ENCODE measurements at regions not wholly inside any gene's neighbourhood (a gene's known extent, or its start where the extent isn't known, plus 50 kb on each side); places are given as distances from the start of the nearest gene placed in this dataset.

- intact Hi-C loops (cut with DNase I; ENCODE audit: low total_unique reads): no loop called here
- Histone ChIP-seq H3K27me3 (no peaks in the 10 kb centered on the region), H3K27ac (no peak overlapping the region), H3K36me3 (no peaks in the 10 kb centered on the region), H3K4me3 (no peak overlapping the region), H3K9me3 (no peaks in the 10 kb centered on the region), H3K4me1 (no peaks in the 10 kb centered on the region)
- TF ChIP-seq POLR2AphosphoS5 (IDR thresholded peaks at IDR 0.05) (no peak), POLR2A (IDR thresholded peaks at IDR 0.05) (no peak)
- TF ChIP-seq, protein P1, sequence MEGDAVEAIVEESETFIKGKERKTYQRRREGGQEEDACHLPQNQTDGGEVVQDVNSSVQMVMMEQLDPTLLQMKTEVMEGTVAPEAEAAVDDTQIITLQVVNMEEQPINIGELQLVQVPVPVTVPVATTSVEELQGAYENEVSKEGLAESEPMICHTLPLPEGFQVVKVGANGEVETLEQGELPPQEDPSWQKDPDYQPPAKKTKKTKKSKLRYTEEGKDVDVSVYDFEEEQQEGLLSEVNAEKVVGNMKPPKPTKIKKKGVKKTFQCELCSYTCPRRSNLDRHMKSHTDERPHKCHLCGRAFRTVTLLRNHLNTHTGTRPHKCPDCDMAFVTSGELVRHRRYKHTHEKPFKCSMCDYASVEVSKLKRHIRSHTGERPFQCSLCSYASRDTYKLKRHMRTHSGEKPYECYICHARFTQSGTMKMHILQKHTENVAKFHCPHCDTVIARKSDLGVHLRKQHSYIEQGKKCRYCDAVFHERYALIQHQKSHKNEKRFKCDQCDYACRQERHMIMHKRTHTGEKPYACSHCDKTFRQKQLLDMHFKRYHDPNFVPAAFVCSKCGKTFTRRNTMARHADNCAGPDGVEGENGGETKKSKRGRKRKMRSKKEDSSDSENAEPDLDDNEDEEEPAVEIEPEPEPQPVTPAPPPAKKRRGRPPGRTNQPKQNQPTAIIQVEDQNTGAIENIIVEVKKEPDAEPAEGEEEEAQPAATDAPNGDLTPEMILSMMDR (IDR thresholded peaks at IDR 0.05): no peak
- DNase-seq (ENCODE audit: low spot score in 2 of 2): no peak
Measured at GRCh38 chr11:11157185-11157584, 195.9 kb downstream of the CSNK2A3 start.

DNA sequence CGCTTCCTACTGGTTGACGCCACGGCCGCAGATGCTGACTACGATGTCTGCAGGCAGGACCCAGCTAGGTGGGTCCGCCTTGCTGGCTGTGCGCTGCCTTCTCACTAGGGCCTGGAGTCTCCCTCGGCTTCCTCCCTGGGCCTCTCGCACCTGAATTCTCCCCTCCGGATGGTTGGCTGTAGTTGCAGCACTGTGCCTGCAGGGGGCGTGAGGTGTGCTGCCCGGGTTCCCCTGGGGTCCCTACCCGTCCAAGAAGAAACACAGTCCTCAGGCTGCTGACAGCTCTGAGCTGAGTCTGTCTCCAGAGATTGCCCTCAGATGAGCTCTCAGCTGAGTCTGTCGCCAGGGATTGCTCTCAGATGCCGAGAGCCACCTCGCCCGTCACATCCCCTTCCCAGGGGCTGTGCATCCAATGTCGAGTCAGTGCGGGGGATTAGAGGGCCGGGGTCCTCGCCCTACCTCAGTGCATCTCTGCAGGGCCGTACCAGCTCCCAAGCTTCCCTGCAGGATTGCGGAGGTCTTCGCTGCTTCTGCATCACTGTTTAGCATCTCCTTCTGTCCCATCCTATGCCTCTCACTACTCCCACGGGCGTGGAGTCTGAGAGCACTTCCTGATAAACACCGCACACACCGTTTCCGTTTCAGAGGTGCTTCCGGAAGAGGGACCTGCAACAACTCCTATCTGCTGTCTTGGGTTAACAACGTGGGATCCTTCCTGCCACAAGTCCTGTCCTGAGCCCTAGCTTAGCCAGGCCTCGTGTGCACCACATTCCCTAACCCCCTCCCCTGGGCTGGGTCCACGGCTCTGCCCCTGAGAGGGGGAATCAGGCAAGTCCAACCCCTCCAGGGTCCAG lies 196.9 kb downstream of the CSNK2A3 start:
- intact Hi-C loops (cut with DNase I; ENCODE audit: low total_unique reads): no loop called here
- Histone ChIP-seq H3K4me3 (no peak overlapping the region), H3K27ac (no peak overlapping the region), H3K36me3 (no peaks in the 10 kb centered on the region), H3K27me3 (no peaks in the 10 kb centered on the region), H3K9me3 (no peaks in the 10 kb centered on the region), H3K4me1 (no peaks in the 10 kb centered on the region)
- TF ChIP-seq POLR2AphosphoS5 (IDR thresholded peaks at IDR 0.05): no peak
- TF ChIP-seq, protein P1 (IDR thresholded peaks at IDR 0.05): no peak
- TF ChIP-seq POLR2A (IDR thresholded peaks at IDR 0.05): no peak
- DNase-seq (ENCODE audit: low spot score in 2 of 2): no peak

- no peaks in the 10 kb centered on the region for H3K27me3 ChIP-seq
- TF ChIP-seq POLR2AphosphoS5 (IDR thresholded peaks at IDR 0.05): no peak
- TF ChIP-seq, protein P1 (IDR thresholded peaks at IDR 0.05): no peak
- TF ChIP-seq POLR2A (IDR thresholded peaks at IDR 0.05): no peak
Measured at GRCh38 chr11:11152877-11153276, 200.2 kb downstream of the CSNK2A3 start.

DNA sequence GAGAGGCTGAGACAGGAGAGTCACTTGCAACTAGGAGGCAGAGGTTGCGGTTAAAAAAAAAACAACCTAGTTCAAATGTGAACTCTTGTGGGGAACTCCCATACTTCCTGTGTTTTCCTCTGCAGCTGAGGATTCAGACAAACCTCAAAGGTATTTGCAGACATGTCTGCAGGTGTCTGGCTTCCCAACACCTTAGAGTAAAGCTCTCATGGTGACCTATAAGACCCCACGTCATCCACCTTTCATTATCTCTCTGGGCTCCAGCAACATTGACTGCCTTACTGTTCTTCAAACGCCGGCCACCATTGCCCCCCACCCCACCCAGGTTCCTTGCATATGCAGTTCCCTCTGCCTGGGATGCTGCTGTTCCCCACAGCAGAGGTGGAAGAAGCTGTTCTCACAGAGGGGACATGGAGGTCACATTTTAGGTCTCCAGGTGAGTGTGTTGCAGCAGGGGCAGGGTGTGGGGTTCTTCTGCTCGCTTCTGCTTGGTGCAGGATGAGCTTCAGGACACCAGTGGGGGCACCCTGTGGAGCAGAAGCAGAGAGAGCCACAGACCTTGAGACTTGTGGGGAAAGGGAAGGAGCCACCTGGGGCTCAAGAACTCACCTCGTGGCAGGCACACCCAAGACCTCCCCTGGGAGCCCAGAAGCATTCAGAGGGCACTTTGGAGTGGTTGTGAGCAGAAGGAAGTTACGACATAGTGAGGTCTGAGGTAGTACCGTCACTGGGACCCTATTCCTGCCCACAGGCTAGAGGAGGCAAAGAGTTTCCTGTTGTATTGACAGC lies 203.2 kb downstream of the CSNK2A3 start:
- Histone ChIP-seq H3K27me3 (no peaks in the 10 kb centered on the region), H3K4me3 (no peak overlapping the region), H3K4me1 (no peaks in the 10 kb centered on the region), H3K27ac (no peak overlapping the region), H3K36me3 (no peaks in the 10 kb centered on the region), H3K9me3 (no peaks in the 10 kb centered on the region)
- intact Hi-C loops (cut with DNase I; ENCODE audit: low total_unique reads): no loop called here
- no peak for DNase-seq (ENCODE audit: low spot score in 2 of 2)
- no peak for TF ChIP-seq POLR2A (IDR thresholded peaks at IDR 0.05)
- TF ChIP-seq, protein P1 (IDR thresholded peaks at IDR 0.05): no peak
- no peak for TF ChIP-seq POLR2AphosphoS5 (IDR thresholded peaks at IDR 0.05)

More at GRCh38 chr11:11152877-11153276, 200.2 kb downstream of the CSNK2A3 start:
- no peaks in the 10 kb centered on the region for H3K9me3 ChIP-seq
- no peak overlapping the region for H3K27ac ChIP-seq
- H3K36me3 ChIP-seq: no peaks in the 10 kb centered on the region
- no peak for DNase-seq (ENCODE audit: low spot score in 2 of 2)
- H3K4me3 ChIP-seq: no peak overlapping the region
- no peaks in the 10 kb centered on the region for H3K4me1 ChIP-seq
- intact Hi-C loops (cut with DNase I; ENCODE audit: low total_unique reads): no loop called here

DNA sequence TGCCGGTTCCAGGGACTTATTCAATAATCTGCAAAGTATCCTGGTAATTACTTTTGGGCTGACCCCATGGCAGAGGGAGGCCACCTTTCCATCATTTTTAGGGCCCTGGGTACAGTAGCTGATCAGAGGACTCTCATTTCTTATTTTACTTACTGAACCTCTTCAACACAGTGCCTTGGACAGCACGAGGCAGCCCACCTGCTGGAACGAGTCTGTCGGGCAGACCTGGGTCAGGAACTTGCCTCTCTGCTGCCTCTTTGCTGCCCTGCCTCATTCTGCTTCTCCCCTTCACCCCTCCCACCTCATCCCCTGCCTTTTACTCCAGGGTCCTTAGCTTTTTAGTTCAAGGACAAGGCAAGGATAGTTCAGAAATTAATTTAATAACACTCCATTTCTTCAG lies 204.5 kb downstream of the CSNK2A3 start:
- intact Hi-C loops (cut with DNase I; ENCODE audit: low total_unique reads): no loop called here

More for the DNA sequence above, 204.5 kb downstream of the CSNK2A3 start:
- H3K36me3 ChIP-seq: no peaks in the 10 kb centered on the region
- TF ChIP-seq, protein P1 (IDR thresholded peaks at IDR 0.05): no peak
- no peak for TF ChIP-seq POLR2AphosphoS5 (IDR thresholded peaks at IDR 0.05)
- TF ChIP-seq POLR2A (IDR thresholded peaks at IDR 0.05): no peak
- no peak overlapping the region for H3K4me3 ChIP-seq
- no peaks in the 10 kb centered on the region for H3K9me3 ChIP-seq
- DNase-seq (ENCODE audit: low spot score in 2 of 2): no peak
- H3K27ac ChIP-seq: peak overlapping the region; percentile 34 to 71
- no peaks in the 10 kb centered on the region for H3K27me3 ChIP-seq
- H3K4me1 ChIP-seq: no peaks in the 10 kb centered on the region
